ENCODE measurements at regions not wholly inside any gene's neighbourhood (a gene's known extent, or its start where the extent isn't known, plus 50 kb on each side); places are given as distances from the start of the nearest gene placed in this dataset.

DNA sequence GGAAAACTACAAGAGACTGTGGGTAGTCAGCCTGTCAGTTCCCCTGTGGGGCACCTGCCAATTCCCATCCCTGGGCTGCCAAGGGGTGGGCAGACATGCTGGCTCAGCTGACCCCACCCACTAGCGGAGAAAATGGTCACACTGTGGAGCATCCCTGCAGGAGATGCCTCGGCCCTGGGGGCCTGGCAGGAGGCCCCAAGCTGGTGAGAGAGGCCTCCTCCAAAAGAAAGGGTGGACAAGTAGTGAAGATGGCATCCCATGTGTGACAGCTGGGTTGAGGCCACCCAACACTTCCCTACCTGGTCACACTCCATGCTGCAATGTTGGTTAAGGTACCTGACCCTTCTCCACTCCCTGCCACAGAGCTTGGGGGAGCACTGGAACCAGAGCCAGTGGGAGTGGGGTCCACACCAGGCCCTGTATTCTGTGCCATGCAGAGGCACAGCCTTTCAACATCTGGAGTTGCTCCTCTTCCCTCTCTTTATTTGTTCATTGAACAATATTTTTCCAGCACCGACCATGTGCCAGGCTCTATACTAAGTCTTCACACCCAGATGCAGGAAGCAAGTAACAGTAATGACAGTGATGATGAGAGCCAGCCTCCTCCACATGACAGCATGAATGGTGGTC lies 59.5 kb downstream of the KLHDC7A start:
- CTCF ChIA-PET: no interaction called here
- no peak overlapping the region for H3K4me2 ChIP-seq (ENCODE audit: insufficient read depth, low read length)
- intact Hi-C loops (cut with micrococcal nuclease): no loop called here
- H3K27ac ChIP-seq (ENCODE audit: insufficient read depth, low read depth, low read length): no peak overlapping the region
- H3K9me3 ChIP-seq (replicated peaks; ENCODE audit: control insufficient read depth, insufficient read depth, low read length): no peaks in the 10 kb centered on the region
- H3K9me1 ChIP-seq (replicated peaks; ENCODE audit: control insufficient read depth, extremely low read depth, insufficient read depth, low read length): no peaks in the 10 kb centered on the region
- H4K20me1 ChIP-seq (replicated peaks; ENCODE audit: control insufficient read depth, extremely low read depth, insufficient read depth, low read length): no peaks in the 10 kb centered on the region
- no peaks in the 10 kb centered on the region for H3K4me1 ChIP-seq (ENCODE audit: control insufficient read depth, extremely low read depth, insufficient read depth, low read length)
- H3K9ac ChIP-seq (replicated peaks; ENCODE audit: extremely low read depth, insufficient read depth, low read length): no peak overlapping the region
- no peak overlapping the region for H2AFZ ChIP-seq (ENCODE audit: low read depth, low read length)
- TF ChIP-seq GATA2 (IDR thresholded peaks at IDR 0.05; ENCODE audit: insufficient read depth, insufficient read length, low read depth, low read length): no peak
- TF ChIP-seq, protein P1, sequence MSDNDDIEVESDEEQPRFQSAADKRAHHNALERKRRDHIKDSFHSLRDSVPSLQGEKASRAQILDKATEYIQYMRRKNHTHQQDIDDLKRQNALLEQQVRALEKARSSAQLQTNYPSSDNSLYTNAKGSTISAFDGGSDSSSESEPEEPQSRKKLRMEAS (IDR thresholded peaks at IDR 0.05; ENCODE audit: insufficient read depth, insufficient read length): no peak
- TF ChIP-seq JUN (IDR thresholded peaks at IDR 0.05; ENCODE audit: borderline replicate concordance, insufficient read depth, insufficient read length, low read depth): no peak
- no peak for TF ChIP-seq POLR2A (IDR thresholded peaks at IDR 0.05; ENCODE audit: low read depth, low read length)
- TF ChIP-seq EZH2 (IDR thresholded peaks at IDR 0.05; ENCODE audit: borderline replicate concordance, low read depth, low read length, severe bottlenecking): no peak
- no peak for TF ChIP-seq MYC (IDR thresholded peaks at IDR 0.05; ENCODE audit: low read depth, low read length)
- dilution Hi-C loops (cut with MboI; ENCODE audit: extremely low pct_ligation_motif_present, low sequenced_read_pairs): no loop called here
- FAIRE-seq (no peak), DNase-seq (ENCODE audit: low read depth, low spot score) (no peak)
- POLR2A ChIA-PET: no interaction called here
- no TSS peak for BruUV-seq (replicated peaks)
- H3K79me2 ChIP-seq (ENCODE audit: control insufficient read depth, insufficient read depth, low read length): no peaks in the 10 kb centered on the region
- no peak overlapping the region for H3K4me3 ChIP-seq (replicated peaks in 1 of 3; ENCODE audit: insufficient read depth in 1 of 3, low read depth in 1 of 3, low read length in 3 of 3)
- no peaks in the 10 kb centered on the region for H3K36me3 ChIP-seq (ENCODE audit: control insufficient read depth in 2 of 2, extremely low read depth in 1 of 2, insufficient read depth in 2 of 2, low read length in 2 of 2)
- no peaks in the 10 kb centered on the region for H3K27me3 ChIP-seq (ENCODE audit: control insufficient read depth in 2 of 2, insufficient read depth in 2 of 2, low read length in 2 of 2)

DNA sequence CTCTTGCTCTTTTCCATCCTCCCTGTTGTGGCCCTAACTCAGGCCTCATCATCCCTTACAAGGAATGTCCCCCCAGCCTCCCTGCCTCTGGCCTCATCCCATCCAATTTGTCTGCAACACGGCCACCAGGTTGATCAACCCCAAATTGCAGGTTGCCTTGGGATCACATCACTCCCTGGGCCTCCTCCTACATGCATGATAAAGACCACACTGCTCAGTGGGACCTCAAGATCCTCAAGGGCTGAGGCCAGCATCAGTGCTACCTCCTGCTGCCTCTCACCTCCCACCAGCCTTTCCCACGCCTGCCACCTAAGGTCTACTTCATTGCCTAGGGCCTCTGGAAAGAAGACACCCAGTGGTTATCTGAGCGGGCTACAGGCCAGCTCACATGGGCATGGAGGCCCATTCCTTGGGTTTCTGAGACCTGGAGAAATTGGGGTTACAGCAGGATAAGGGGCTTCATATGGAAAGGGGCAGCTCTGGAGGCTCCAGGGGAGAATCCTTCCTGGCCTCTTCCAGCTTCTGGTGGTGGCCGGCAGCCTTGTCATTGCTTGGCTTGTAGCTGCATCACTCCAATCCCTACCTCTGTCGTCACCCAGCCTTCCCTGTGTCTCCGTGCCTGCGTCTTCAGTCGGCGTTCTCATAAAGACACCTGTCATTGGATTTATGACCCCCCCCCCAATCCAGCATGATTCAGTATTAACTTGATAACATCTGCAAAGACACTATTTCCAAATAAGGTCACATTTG lies 60.5 kb downstream of the KLHDC7A start:
- no peaks in the 10 kb centered on the region for H3K9me3 ChIP-seq (replicated peaks; ENCODE audit: control insufficient read depth, insufficient read depth, low read length)
- dilution Hi-C loops (cut with MboI; ENCODE audit: extremely low pct_ligation_motif_present, low sequenced_read_pairs): no loop called here
- H3K4me1 ChIP-seq (ENCODE audit: control insufficient read depth, extremely low read depth, insufficient read depth, low read length): no peaks in the 10 kb centered on the region
- no peak overlapping the region for H3K9ac ChIP-seq (replicated peaks; ENCODE audit: extremely low read depth, insufficient read depth, low read length)
- no peaks in the 10 kb centered on the region for H3K9me1 ChIP-seq (replicated peaks; ENCODE audit: control insufficient read depth, extremely low read depth, insufficient read depth, low read length)
- BruUV-seq (replicated peaks): no TSS peak
- no peaks in the 10 kb centered on the region for H3K27me3 ChIP-seq (ENCODE audit: control insufficient read depth in 2 of 2, insufficient read depth in 2 of 2, low read length in 2 of 2)
- no peak for TF ChIP-seq JUN (IDR thresholded peaks at IDR 0.05; ENCODE audit: borderline replicate concordance, insufficient read depth, insufficient read length, low read depth)
- TF ChIP-seq, protein P2, sequence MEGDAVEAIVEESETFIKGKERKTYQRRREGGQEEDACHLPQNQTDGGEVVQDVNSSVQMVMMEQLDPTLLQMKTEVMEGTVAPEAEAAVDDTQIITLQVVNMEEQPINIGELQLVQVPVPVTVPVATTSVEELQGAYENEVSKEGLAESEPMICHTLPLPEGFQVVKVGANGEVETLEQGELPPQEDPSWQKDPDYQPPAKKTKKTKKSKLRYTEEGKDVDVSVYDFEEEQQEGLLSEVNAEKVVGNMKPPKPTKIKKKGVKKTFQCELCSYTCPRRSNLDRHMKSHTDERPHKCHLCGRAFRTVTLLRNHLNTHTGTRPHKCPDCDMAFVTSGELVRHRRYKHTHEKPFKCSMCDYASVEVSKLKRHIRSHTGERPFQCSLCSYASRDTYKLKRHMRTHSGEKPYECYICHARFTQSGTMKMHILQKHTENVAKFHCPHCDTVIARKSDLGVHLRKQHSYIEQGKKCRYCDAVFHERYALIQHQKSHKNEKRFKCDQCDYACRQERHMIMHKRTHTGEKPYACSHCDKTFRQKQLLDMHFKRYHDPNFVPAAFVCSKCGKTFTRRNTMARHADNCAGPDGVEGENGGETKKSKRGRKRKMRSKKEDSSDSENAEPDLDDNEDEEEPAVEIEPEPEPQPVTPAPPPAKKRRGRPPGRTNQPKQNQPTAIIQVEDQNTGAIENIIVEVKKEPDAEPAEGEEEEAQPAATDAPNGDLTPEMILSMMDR (IDR thresholded peaks at IDR 0.05; ENCODE audit: extremely low read depth in 1 of 2, insufficient read depth in 1 of 2, low read depth in 1 of 2, low read length in 2 of 2): no peak
- TF ChIP-seq FOS (IDR thresholded peaks at IDR 0.05; ENCODE audit: borderline replicate concordance, insufficient read depth, low read length): no peak
- no peak for TF ChIP-seq GATA2 (IDR thresholded peaks at IDR 0.05; ENCODE audit: insufficient read depth, insufficient read length, low read depth, low read length)
- TF ChIP-seq POLR2AphosphoS5 (IDR thresholded peaks at IDR 0.05; ENCODE audit: insufficient read depth, low read depth, low read length): no peak
- no peak for TF ChIP-seq MYC (IDR thresholded peaks at IDR 0.05; ENCODE audit: low read depth, low read length)
- no peak for TF ChIP-seq POLR2A (IDR thresholded peaks at IDR 0.05; ENCODE audit: low read depth, low read length)
- TF ChIP-seq, protein P1 (IDR thresholded peaks at IDR 0.05; ENCODE audit: insufficient read depth, insufficient read length): no peak
- no peak for TF ChIP-seq EZH2 (IDR thresholded peaks at IDR 0.05; ENCODE audit: borderline replicate concordance, low read depth, low read length, severe bottlenecking)
- DNase-seq (ENCODE audit: low read depth, low spot score) (no peak), FAIRE-seq (no peak)
- no peak overlapping the region for H3K4me2 ChIP-seq (ENCODE audit: insufficient read depth, low read length)
- ChIA-PET CTCF (no interaction called here), POLR2A (no interaction called here)
- no peak overlapping the region for H2AFZ ChIP-seq (ENCODE audit: low read depth, low read length)
- no peaks in the 10 kb centered on the region for H3K36me3 ChIP-seq (ENCODE audit: control insufficient read depth in 2 of 2, extremely low read depth in 1 of 2, insufficient read depth in 2 of 2, low read length in 2 of 2)
- intact Hi-C loops (cut with micrococcal nuclease): no loop called here
- H3K79me2 ChIP-seq (ENCODE audit: control insufficient read depth, insufficient read depth, low read length): no peaks in the 10 kb centered on the region
- no peak overlapping the region for H3K4me3 ChIP-seq (replicated peaks in 1 of 3; ENCODE audit: insufficient read depth in 1 of 3, low read depth in 1 of 3, low read length in 3 of 3)
- H3K27ac ChIP-seq (ENCODE audit: insufficient read depth, low read depth, low read length): no peak overlapping the region
- no peaks in the 10 kb centered on the region for H4K20me1 ChIP-seq (replicated peaks; ENCODE audit: control insufficient read depth, extremely low read depth, insufficient read depth, low read length)
